ENCODE measurements at regions not wholly inside any gene's neighbourhood (a gene's known extent, or its start where the extent isn't known, plus 50 kb on each side); places are given as distances from the start of the nearest gene placed in this dataset.

GRCh38 chr1:30476476-30476875, 246.9 kb downstream of the MATN1 start:
- no peak for ATAC-seq
- Histone ChIP-seq H3K27ac (no peak overlapping the region), H3K4me3 (no peak overlapping the region), H3K27me3 (peaks cover 0 to 5% (median 0%) of the 10 kb centered on the region in 7 donors), H3K36me3 (no peaks in the 10 kb centered on the region), H3K9me3 (peaks cover 0 to 14% (median 6%) of the 10 kb centered on the region in 11 donors), H3K4me1 (no peaks in the 10 kb centered on the region)
- TF ChIP-seq CTCF (IDR thresholded peaks at IDR 0.05) = no peak
- intact Hi-C loops (cut with DNase I) = no loop called here
- WGBS, 2 donors = 50 to 61% methylated on average over 6 of the region's 6 CpGs
- DNase-seq = no peak

- H3K9me3 ChIP-seq = peaks cover 0 to 9% (median under 1%) of the 10 kb centered on the region in 11 donors
- WGBS, 2 donors = 68 to 72% methylated on average over 6 of the region's 6 CpGs
- peaks cover 0 to 5% (median 0%) of the 10 kb centered on the region in 7 donors for H3K27me3 ChIP-seq
- ATAC-seq (no peak), DNase-seq (no peak)
- H3K4me3 ChIP-seq = no peak overlapping the region
- no peak for TF ChIP-seq CTCF (IDR thresholded peaks at IDR 0.05)
- H3K4me1 ChIP-seq = no peaks in the 10 kb centered on the region
- H3K27ac ChIP-seq = no peak overlapping the region
- intact Hi-C loops (cut with DNase I) = no loop called here
- no peaks in the 10 kb centered on the region for H3K36me3 ChIP-seq
These were observed 247.4 kb downstream of the MATN1 start for GRCh38 chr1:30475966-30476365.

GRCh38 chr1:30475201-30475600, 248.2 kb downstream of the MATN1 start:
- Histone ChIP-seq H3K36me3 (no peaks in the 10 kb centered on the region), H3K4me3 (no peak overlapping the region), H3K27ac (no peak overlapping the region), H3K27me3 (peaks cover 0 to 5% (median 0%) of the 10 kb centered on the region in 7 donors), H3K9me3 (peaks cover 0 to 4% (median 0%) of the 10 kb centered on the region in 11 donors), H3K4me1 (no peaks in the 10 kb centered on the region)
- intact Hi-C loops (cut with DNase I) = no loop called here
- ATAC-seq (no peak), DNase-seq (no peak)
- WGBS, 2 donors = 86 to 89% methylated on average over 9 of the region's 9 CpGs
- TF ChIP-seq CTCF (IDR thresholded peaks at IDR 0.05) = no peak

- H3K9me3 ChIP-seq = no peaks in the 10 kb centered on the region
- no peak overlapping the region for H3K4me3 ChIP-seq
- no peak for DNase-seq
- TF ChIP-seq CTCF (IDR thresholded peaks at IDR 0.05) = no peak
- no peak overlapping the region for H3K27ac ChIP-seq
- ATAC-seq = no peak
- no peaks in the 10 kb centered on the region for H3K4me1 ChIP-seq
- WGBS, 2 donors = 84 to 86% methylated on average over 9 of the region's 9 CpGs
- no peaks in the 10 kb centered on the region for H3K36me3 ChIP-seq
- intact Hi-C loops (cut with DNase I) = no loop called here
- peaks cover 0 to 5% (median 0%) of the 10 kb centered on the region in 7 donors for H3K27me3 ChIP-seq
These were observed 248.6 kb downstream of the MATN1 start for GRCh38 chr1:30474818-30475200.

Data from heart right ventricle (tissue), 16 donors.